ENCODE measurements at regions not wholly inside any gene's neighbourhood (a gene's known extent, or its start where the extent isn't known, plus 50 kb on each side); places are given as distances from the start of the nearest gene placed in this dataset.
"Not testable (repeated sequence)": the region's sequence is repeated elsewhere in the genome, so short reads cannot be mapped to it uniquely, and the experiment has no call there.

- DNase-seq (ENCODE audit: low read depth in 2 of 2) = no peak
Observed at GRCh38 chr5:87645224-87645623, 232.5 kb upstream of the CCNH start.

- DNase-seq (ENCODE audit: low read depth in 2 of 2) = no peak
Observed at GRCh38 chr5:87640902-87641301, 228.2 kb upstream of the CCNH start.

- DNase-seq (ENCODE audit: low read depth in 2 of 2) = no peak
Observed at GRCh38 chr5:87627363-87627762, 214.6 kb upstream of the CCNH start.

- no peak for DNase-seq (ENCODE audit: low read depth in 2 of 2)
Observed at GRCh38 chr5:87608385-87608784, 195.7 kb upstream of the CCNH start.

GRCh38 chr5:87605663-87606062 lies 192.9 kb upstream of the CCNH start:
- no peak for DNase-seq (ENCODE audit: low read depth in 2 of 2)

GRCh38 chr5:87599778-87600177 lies 187.0 kb upstream of the CCNH start:
- no peak for DNase-seq (ENCODE audit: low read depth in 2 of 2)

- DNase-seq (ENCODE audit: low read depth in 2 of 2) = no peak
Observed at GRCh38 chr5:87598460-87598859, 185.7 kb upstream of the CCNH start.

- no peak for DNase-seq (ENCODE audit: low read depth in 2 of 2)
Observed at GRCh38 chr5:87594566-87594965, 181.8 kb upstream of the CCNH start.

GRCh38 chr5:87589587-87589986 lies 176.9 kb upstream of the CCNH start:
- DNase-seq (ENCODE audit: low read depth in 2 of 2) = no peak

- no peak for DNase-seq (ENCODE audit: low read depth in 2 of 2)
Observed at GRCh38 chr5:87588316-87588715, 175.6 kb upstream of the CCNH start.

GRCh38 chr5:87583704-87584103 lies 171.0 kb upstream of the CCNH start:
- DNase-seq (ENCODE audit: low read depth in 2 of 2) = not testable (repeated sequence)

GRCh38 chr5:87582149-87582548 lies 169.4 kb upstream of the CCNH start:
- no peak for DNase-seq (ENCODE audit: low read depth in 2 of 2)

- no peak for DNase-seq (ENCODE audit: low read depth in 2 of 2)
Observed at GRCh38 chr5:87581661-87582060, 168.9 kb upstream of the CCNH start.

GRCh38 chr5:87579678-87580077 lies 166.9 kb upstream of the CCNH start:
- no peak for DNase-seq (ENCODE audit: low read depth in 2 of 2)

- DNase-seq (ENCODE audit: low read depth in 2 of 2) = no peak
Observed at GRCh38 chr5:87576867-87577266, 164.1 kb upstream of the CCNH start.

- not testable (repeated sequence) for DNase-seq (ENCODE audit: low read depth in 2 of 2)
Observed at GRCh38 chr5:87576306-87576705, 163.6 kb upstream of the CCNH start.

- no peak for DNase-seq (ENCODE audit: low read depth in 2 of 2)
Observed at GRCh38 chr5:87574106-87574505, 161.4 kb upstream of the CCNH start.

GRCh38 chr5:87572611-87573010 lies 159.9 kb upstream of the CCNH start:
- no peak for DNase-seq (ENCODE audit: low read depth in 2 of 2)

GRCh38 chr5:87572090-87572489 lies 159.4 kb upstream of the CCNH start:
- DNase-seq (ENCODE audit: low read depth in 2 of 2) = no peak

- DNase-seq (ENCODE audit: low read depth in 2 of 2) = no peak
Observed at GRCh38 chr5:87570366-87570765, 157.6 kb upstream of the CCNH start.

GRCh38 chr5:87562068-87562467 lies 149.3 kb upstream of the CCNH start:
- no peak for DNase-seq (ENCODE audit: low read depth in 2 of 2)

GRCh38 chr5:87560528-87560927 lies 147.8 kb upstream of the CCNH start:
- no peak for DNase-seq (ENCODE audit: low read depth in 2 of 2)

GRCh38 chr5:87551911-87552310 lies 139.2 kb upstream of the CCNH start:
- no peak for DNase-seq (ENCODE audit: low read depth in 2 of 2)

- no peak for DNase-seq (ENCODE audit: low read depth in 2 of 2)
Observed at GRCh38 chr5:87541676-87542075, 128.9 kb upstream of the CCNH start.

GRCh38 chr5:87541033-87541432 lies 128.3 kb upstream of the CCNH start:
- no peak for DNase-seq (ENCODE audit: low read depth in 2 of 2)
